Right hindlimb (tissue), 1 donor: ENCODE measurements at regions not wholly inside any gene's neighbourhood (a gene's known extent, or its start where the extent isn't known, plus 50 kb on each side); places are given as distances from the start of the nearest gene placed in this dataset.
"Not testable (repeated sequence)": the region's sequence is repeated elsewhere in the genome, so short reads cannot be mapped to it uniquely, and the experiment has no call there.

Source experiments
- DNase-seq: peaks from one replicate; pipeline ENCODE4 v3.0.0-alpha.2; 2018

GRCh38 chr12:46990211-46990610, 89.2 kb upstream of the PCED1B start:
- no peak for DNase-seq

- not testable (repeated sequence) for DNase-seq
Measured at GRCh38 chr12:46992051-46992450, 87.4 kb upstream of the PCED1B start.

- no peak for DNase-seq
Measured at GRCh38 chr12:46998811-46999368, 80.5 kb upstream of the PCED1B start.

- DNase-seq = no peak
Measured at GRCh38 chr12:47004634-47005033, 74.8 kb upstream of the PCED1B start.

GRCh38 chr12:47007048-47007447, 72.4 kb upstream of the PCED1B start:
- no peak for DNase-seq

- no peak for DNase-seq
Measured at GRCh38 chr12:47012552-47012951, 66.9 kb upstream of the PCED1B start.

GRCh38 chr12:47014474-47014873, 64.9 kb upstream of the PCED1B start:
- no peak for DNase-seq

- no peak for DNase-seq
Measured at GRCh38 chr12:47015381-47015780, 64.0 kb upstream of the PCED1B start.

- DNase-seq = no peak
Measured at GRCh38 chr12:47017041-47017713, 62.2 kb upstream of the PCED1B start.

GRCh38 chr12:47017901-47018475, 61.4 kb upstream of the PCED1B start:
- DNase-seq = no peak

- DNase-seq = no peak
Measured at GRCh38 chr12:47020211-47020821, 59.1 kb upstream of the PCED1B start.

GRCh38 chr12:47021298-47021697, 58.1 kb upstream of the PCED1B start:
- DNase-seq = no peak

GRCh38 chr12:47022296-47022695, 57.1 kb upstream of the PCED1B start:
- no peak for DNase-seq

GRCh38 chr12:47023311-47023710, 56.1 kb upstream of the PCED1B start:
- no peak for DNase-seq

GRCh38 chr12:47023953-47024352, 55.5 kb upstream of the PCED1B start:
- DNase-seq = no peak

- DNase-seq = no peak
Measured at GRCh38 chr12:47024463-47024862, 55.0 kb upstream of the PCED1B start.

- DNase-seq = no peak
Measured at GRCh38 chr12:47025349-47025748, 54.1 kb upstream of the PCED1B start.

GRCh38 chr12:47025798-47026197, 53.6 kb upstream of the PCED1B start:
- no peak for DNase-seq

GRCh38 chr12:47026291-47026690, 53.1 kb upstream of the PCED1B start:
- no peak for DNase-seq
